CD14-positive monocyte (primary cell): ENCODE measurements at regions not wholly inside any gene's neighbourhood (a gene's known extent, or its start where the extent isn't known, plus 50 kb on each side); places are given as distances from the start of the nearest gene placed in this dataset.

ENCODE experiments used
- DNase-seq, 3 donors: peaks; one replicate each; pipeline ENCODE4 v3.0.0-alpha.2; 2011 to 2022
- H2AFZ ChIP-seq: 2 replicates; pipeline ENCODE4 v1.6.0; 2012; ENCODE audit warnings: mild to moderate bottlenecking, low read depth, low read length, inconsistent platforms; ENCODE audit not compliant: insufficient read depth, poor library complexity, severe bottlenecking
- H3K27ac ChIP-seq, 2 donors: 1 replicate in 1 of 2; 2 replicates in 1 of 2; pipeline ENCODE4 v1.5.1; 2012 to 2013; ENCODE audit warnings: low read length in 2 of 2, control low read depth in 1 of 2, inconsistent platforms in 1 of 2, low read depth in 1 of 2, mild to moderate bottlenecking in 1 of 2
- H3K27me3 ChIP-seq, 2 donors: one replicate each; pipeline versions ENCODE4 v1.6.0 to v1.6.1; 2011 to 2013; ENCODE audit warnings: low read length in 2 of 2; ENCODE audit not compliant: control insufficient read depth in 2 of 2, insufficient read depth in 2 of 2
- H3K36me3 ChIP-seq, 2 donors: replicated peaks in 1 of 2; 1 replicate in 1 of 2; 2 replicates in 1 of 2; pipeline versions ENCODE4 v1.5.1 to v1.6.1; 2012 to 2013; ENCODE audit warnings: low read length in 2 of 2, control low read depth in 1 of 2, inconsistent platforms in 1 of 2, mild to moderate bottlenecking in 1 of 2; ENCODE audit not compliant: insufficient read depth in 2 of 2, control insufficient read depth in 1 of 2
- H3K4me1 ChIP-seq, 2 donors: 1 replicate in 1 of 2; 2 replicates in 1 of 2; pipeline versions ENCODE4 v1.5.1 to v1.6.1; 2012 to 2013; ENCODE audit warnings: low read length in 2 of 2, control low read depth in 1 of 2, inconsistent platforms in 1 of 2, mild to moderate bottlenecking in 1 of 2, moderate library complexity in 1 of 2; ENCODE audit not compliant: insufficient read depth in 2 of 2, control insufficient read depth in 1 of 2
- H3K4me2 ChIP-seq: replicated peaks from 2 replicates; pipeline ENCODE3; 2012; ENCODE audit warnings: low read length, moderate library complexity, mild to moderate bottlenecking; ENCODE audit not compliant: poor library complexity, severe bottlenecking; ENCODE audit errors: extremely low read depth
- H3K4me3 ChIP-seq, 3 experiments: fragments of 200-600 bp in 1 of 3; sonication (generic) in 1 of 3; replicated peaks in 1 of 3; 1 replicate in 2 of 3; 2 replicates in 1 of 3; pipeline ENCODE4 v1.5.1; 2011 to 2013; ENCODE audit warnings: low read length in 3 of 3, mild to moderate bottlenecking in 3 of 3, control low read depth in 2 of 3, low read depth in 2 of 3, inconsistent platforms in 1 of 3, moderate library complexity in 1 of 3
- H3K79me2 ChIP-seq: 2 replicates; pipeline ENCODE4 v1.6.0; 2012; ENCODE audit warnings: mild to moderate bottlenecking, control low read depth, inconsistent platforms, low read length, moderate library complexity; ENCODE audit not compliant: insufficient read depth
- H3K9ac ChIP-seq: 2 replicates; pipeline ENCODE4 v1.6.0; 2017; ENCODE audit warnings: low read length, mild to moderate bottlenecking; ENCODE audit not compliant: insufficient read depth, poor library complexity, severe bottlenecking
- H3K9me3 ChIP-seq, 2 donors: replicated peaks in 1 of 2; 1 replicate in 1 of 2; 2 replicates in 1 of 2; pipeline versions ENCODE4 v1.5.1 to v1.6.1; 2012 to 2013; ENCODE audit warnings: low read length in 2 of 2, control low read depth in 1 of 2; ENCODE audit not compliant: control insufficient read depth in 1 of 2, insufficient read depth in 1 of 2
- H4K20me1 ChIP-seq: 2 replicates; pipeline ENCODE4 v1.6.0; 2012; ENCODE audit warnings: mild to moderate bottlenecking, low read length, control low read depth, moderate library complexity; ENCODE audit not compliant: insufficient read depth
- H3K27ac Mint-ChIP-seq, 7 donors: one replicate each; pipeline ENCODE4 v1.8.0; 2020; ENCODE audit warnings: mild to moderate bottlenecking in 7 of 7, mixed read lengths in 7 of 7, moderate library complexity in 6 of 7, inconsistent platforms in 2 of 7
- H3K27me3 Mint-ChIP-seq, 3 donors: one replicate each; pipeline ENCODE4 v1.8.0; 2021 to 2022; ENCODE audit warnings: low read depth in 3 of 3, mild to moderate bottlenecking in 3 of 3, mixed read lengths in 3 of 3, moderate library complexity in 3 of 3, inconsistent platforms in 1 of 3
- H3K36me3 Mint-ChIP-seq, 2 donors: one replicate each; pipeline ENCODE4 v1.8.0; 2020; ENCODE audit warnings: mixed read lengths in 2 of 2, inconsistent platforms in 1 of 2, mild to moderate bottlenecking in 1 of 2
- H3K4me1 Mint-ChIP-seq: one replicate; pipeline ENCODE4 v1.8.0; 2020; ENCODE audit warnings: mild to moderate bottlenecking, mixed read lengths
- H3K4me3 Mint-ChIP-seq, 2 donors: one replicate each; pipeline ENCODE4 v1.8.0; 2020; ENCODE audit warnings: mild to moderate bottlenecking in 2 of 2, mixed read lengths in 2 of 2, moderate library complexity in 1 of 2
- H3K9me3 Mint-ChIP-seq, 7 donors: one replicate each; pipeline ENCODE4 v1.8.0; 2020 to 2022; ENCODE audit warnings: mixed read lengths in 7 of 7, mild to moderate bottlenecking in 6 of 7, moderate library complexity in 6 of 7, inconsistent platforms in 2 of 7
- CTCF ChIP-seq: fragments of 200-600 bp; IDR thresholded peaks from one replicate; pipeline ENCODE4 v1.8.0; 2022; ENCODE audit warnings: antibody characterized with exemption, mild to moderate bottlenecking
- WGBS: methylation state at CpG from one replicate; pipeline ENCODE4 v1.1.5; 2013; ENCODE audit warnings: missing lambda C conversion rate; ENCODE audit not compliant: insufficient coverage; 5-methylcytosine and 5-hydroxymethylcytosine counted together
- intact Hi-C, 2 donors: fragments of 100-400 bp; cut with micrococcal nuclease; formaldehyde crosslinking; loops; one replicate each; pipeline versions ENCODE4 v1.15.0 to v1.15.1; 2023

- no peaks in the 10 kb centered on the region for H3K36me3 ChIP-seq
- WGBS = no CpG with 5 or more reads among the region's 2 CpGs
- H3K27ac ChIP-seq = no peak overlapping the region
- no peak for DNase-seq
- no peak overlapping the region for H3K4me2 ChIP-seq
- no peaks in the 10 kb centered on the region for H4K20me1 ChIP-seq
- H3K4me3 ChIP-seq = no peak overlapping the region
- H3K27me3 Mint-ChIP-seq = no peaks in the 10 kb centered on the region
- TF ChIP-seq CTCF = no peak
- peaks cover 0 to 4% (median 0%) of the 10 kb centered on the region in 7 donors for H3K9me3 Mint-ChIP-seq
- no peaks in the 10 kb centered on the region for H3K79me2 ChIP-seq
- H3K9me3 ChIP-seq = peaks cover 0 to 2% of the 10 kb centered on the region in 2 donors
- H2AFZ ChIP-seq = no peak overlapping the region
- no peak overlapping the region for H3K9ac ChIP-seq
- intact Hi-C loops = no loop called here
- H3K4me3 Mint-ChIP-seq = no peak overlapping the region
- no peaks in the 10 kb centered on the region for H3K36me3 Mint-ChIP-seq
- no peak overlapping the region for H3K27ac Mint-ChIP-seq
- no peaks in the 10 kb centered on the region for H3K4me1 ChIP-seq
- H3K27me3 ChIP-seq = no peaks in the 10 kb centered on the region
- no peaks in the 10 kb centered on the region for H3K4me1 Mint-ChIP-seq
These were observed 1131.3 kb upstream of the PRR20A start for GRCh38 chr13:56009418-56009817.

GRCh38 chr13:56012644-56013043, 1128.1 kb upstream of the PRR20A start:
- Mint-ChIP-seq H3K4me1 (no peaks in the 10 kb centered on the region), H3K27ac (no peak overlapping the region), H3K9me3 (peaks cover 0 to 4% (median 1%) of the 10 kb centered on the region in 7 donors), H3K27me3 (no peaks in the 10 kb centered on the region), H3K36me3 (no peaks in the 10 kb centered on the region), H3K4me3 (no peak overlapping the region)
- H4K20me1 ChIP-seq = no peaks in the 10 kb centered on the region
- no CpG with 5 or more reads among the region's 2 CpGs for WGBS
- TF ChIP-seq CTCF = no peak
- no peaks in the 10 kb centered on the region for H3K27me3 ChIP-seq
- no peak for DNase-seq
- H3K9ac ChIP-seq = no peak overlapping the region
- no peak overlapping the region for H3K4me3 ChIP-seq
- no peak overlapping the region for H2AFZ ChIP-seq
- no peaks in the 10 kb centered on the region for H3K36me3 ChIP-seq
- H3K4me2 ChIP-seq = no peak overlapping the region
- H3K27ac ChIP-seq = no peak overlapping the region
- H3K9me3 ChIP-seq = peaks cover 0 to 2% of the 10 kb centered on the region in 2 donors
- intact Hi-C loops = no loop called here
- no peaks in the 10 kb centered on the region for H3K79me2 ChIP-seq
- no peaks in the 10 kb centered on the region for H3K4me1 ChIP-seq
